ENCODE measurements at regions not wholly inside any gene's neighbourhood (a gene's known extent, or its start where the extent isn't known, plus 50 kb on each side); places are given as distances from the start of the nearest gene placed in this dataset.

GRCh38 chr9:105828171-105828570 is 133.8 kb downstream of the TMEM38B start:
- no peak for DNase-seq

- no peak for DNase-seq
These were observed 134.4 kb downstream of the TMEM38B start for GRCh38 chr9:105828596-105829213.

- no peak for DNase-seq
These were observed 136.1 kb downstream of the TMEM38B start for GRCh38 chr9:105830461-105830860.

- no peak for DNase-seq
These were observed 137.9 kb downstream of the TMEM38B start for GRCh38 chr9:105832096-105832710.

- DNase-seq: no peak
These were observed 139.1 kb downstream of the TMEM38B start for GRCh38 chr9:105833271-105833975.

- no peak for DNase-seq
These were observed 140.1 kb downstream of the TMEM38B start for GRCh38 chr9:105834404-105834803.

GRCh38 chr9:105835721-105836120 is 141.4 kb downstream of the TMEM38B start:
- DNase-seq: no peak

GRCh38 chr9:105836936-105837660 is 142.8 kb downstream of the TMEM38B start:
- no peak for DNase-seq

GRCh38 chr9:105841562-105841961 is 147.2 kb downstream of the TMEM38B start:
- DNase-seq: no peak

- DNase-seq: no peak
These were observed 147.8 kb downstream of the TMEM38B start for GRCh38 chr9:105842023-105842644.

- DNase-seq: no peak
These were observed 152.5 kb downstream of the TMEM38B start for GRCh38 chr9:105846825-105847224.

GRCh38 chr9:105850852-105851500 is 156.6 kb downstream of the TMEM38B start:
- DNase-seq: no peak

- DNase-seq: no peak
These were observed 159.9 kb downstream of the TMEM38B start for GRCh38 chr9:105854026-105854782.

- no peak for DNase-seq
These were observed 160.7 kb downstream of the TMEM38B start for GRCh38 chr9:105854783-105855724.

- DNase-seq: no peak
These were observed 161.6 kb downstream of the TMEM38B start for GRCh38 chr9:105855987-105856386.

- no peak for DNase-seq
These were observed 163.8 kb downstream of the TMEM38B start for GRCh38 chr9:105858006-105858690.

- DNase-seq: no peak
These were observed 164.5 kb downstream of the TMEM38B start for GRCh38 chr9:105858877-105859276.

- no peak for DNase-seq
These were observed 165.2 kb downstream of the TMEM38B start for GRCh38 chr9:105859428-105860091.

GRCh38 chr9:105860516-105860915 is 166.2 kb downstream of the TMEM38B start:
- no peak for DNase-seq

All from activated naive CD4-positive, alpha-beta T cell treated with Interleukin-2 at 50 U/mL for 16 hours (primary cell).